GM18867 (cell line): ENCODE measurements at regions not wholly inside any gene's neighbourhood (a gene's known extent, or its start where the extent isn't known, plus 50 kb on each side); places are given as distances from the start of the nearest gene placed in this dataset.
"Not testable (repeated sequence)": the region's sequence is repeated elsewhere in the genome, so short reads cannot be mapped to it uniquely, and the experiment has no call there.

ENCODE experiments used
- ATAC-seq: cut with Tn5 transposase; IDR thresholded peaks from one replicate; pipeline ENCODE4 v1.9.1; 2021; ENCODE audit warnings: mild to moderate bottlenecking, moderate library complexity; ENCODE audit not compliant: unreplicated experiment

GRCh38 chr19:31840371-31840770, 491.1 kb upstream of the TSHZ3 start:
- ATAC-seq: no peak

GRCh38 chr19:31841755-31842154, 492.5 kb upstream of the TSHZ3 start:
- no peak for ATAC-seq

- ATAC-seq: no peak
These were observed 482.3 kb upstream of the ZNF507 start for GRCh38 chr19:31863122-31863521.

GRCh38 chr19:31874313-31874712, 471.1 kb upstream of the ZNF507 start:
- no peak for ATAC-seq

- ATAC-seq: no peak
These were observed 469.8 kb upstream of the ZNF507 start for GRCh38 chr19:31875591-31875990.

GRCh38 chr19:31880283-31880682, 465.1 kb upstream of the ZNF507 start:
- ATAC-seq: no peak

- ATAC-seq: no peak
These were observed 463.4 kb upstream of the ZNF507 start for GRCh38 chr19:31881988-31882387.

- ATAC-seq: no peak
These were observed 462.7 kb upstream of the ZNF507 start for GRCh38 chr19:31882709-31883108.

GRCh38 chr19:31883296-31883990, 462.0 kb upstream of the ZNF507 start:
- ATAC-seq: no peak

GRCh38 chr19:31885280-31885853, 460.0 kb upstream of the ZNF507 start:
- ATAC-seq: no peak

- ATAC-seq: no peak
These were observed 455.2 kb upstream of the ZNF507 start for GRCh38 chr19:31890230-31890629.

- no peak for ATAC-seq
These were observed 453.4 kb upstream of the ZNF507 start for GRCh38 chr19:31892060-31892459.

GRCh38 chr19:31893491-31893890, 451.9 kb upstream of the ZNF507 start:
- ATAC-seq: not testable (repeated sequence)

GRCh38 chr19:31894451-31894850, 451.0 kb upstream of the ZNF507 start:
- ATAC-seq: no peak

- ATAC-seq: no peak
These were observed 448.1 kb upstream of the ZNF507 start for GRCh38 chr19:31897292-31897691.

GRCh38 chr19:31900991-31901390, 444.4 kb upstream of the ZNF507 start:
- no peak for ATAC-seq

GRCh38 chr19:31902821-31903220, 442.6 kb upstream of the ZNF507 start:
- no peak for ATAC-seq

- ATAC-seq: no peak
These were observed 441.4 kb upstream of the ZNF507 start for GRCh38 chr19:31903979-31904378.

- ATAC-seq: no peak
These were observed 439.1 kb upstream of the ZNF507 start for GRCh38 chr19:31906111-31906871.

GRCh38 chr19:31907661-31908060, 437.7 kb upstream of the ZNF507 start:
- no peak for ATAC-seq

GRCh38 chr19:31908080-31908479, 437.3 kb upstream of the ZNF507 start:
- no peak for ATAC-seq
